GM13976 (cell line): ENCODE measurements at regions not wholly inside any gene's neighbourhood (a gene's known extent, or its start where the extent isn't known, plus 50 kb on each side); places are given as distances from the start of the nearest gene placed in this dataset.

Experiments
- DNase-seq: peaks from one replicate; pipeline ENCODE4 v3.0.0; 2012; ENCODE audit warnings: low spot score
- in situ Hi-C: fragments of 300-500 bp; cut with MboI; formaldehyde crosslinking; loops from one replicate; pipeline ENCODE4 v1.12.0; 2022; ENCODE audit warnings: low sequenced_read_pairs, mixed read lengths, inconsistent platforms; ENCODE audit not compliant: unreplicated experiment
- TF ChIP-seq, protein P1 (sequence below): IDR thresholded peaks from 2 replicates; pipeline ENCODE4 v1.5.1; 2012; ENCODE audit warnings: borderline replicate concordance, mild to moderate bottlenecking; ENCODE audit not compliant: insufficient read depth; ENCODE audit errors: extremely low read depth, missing control alignments, control extremely low read depth

- TF ChIP-seq, protein P1, sequence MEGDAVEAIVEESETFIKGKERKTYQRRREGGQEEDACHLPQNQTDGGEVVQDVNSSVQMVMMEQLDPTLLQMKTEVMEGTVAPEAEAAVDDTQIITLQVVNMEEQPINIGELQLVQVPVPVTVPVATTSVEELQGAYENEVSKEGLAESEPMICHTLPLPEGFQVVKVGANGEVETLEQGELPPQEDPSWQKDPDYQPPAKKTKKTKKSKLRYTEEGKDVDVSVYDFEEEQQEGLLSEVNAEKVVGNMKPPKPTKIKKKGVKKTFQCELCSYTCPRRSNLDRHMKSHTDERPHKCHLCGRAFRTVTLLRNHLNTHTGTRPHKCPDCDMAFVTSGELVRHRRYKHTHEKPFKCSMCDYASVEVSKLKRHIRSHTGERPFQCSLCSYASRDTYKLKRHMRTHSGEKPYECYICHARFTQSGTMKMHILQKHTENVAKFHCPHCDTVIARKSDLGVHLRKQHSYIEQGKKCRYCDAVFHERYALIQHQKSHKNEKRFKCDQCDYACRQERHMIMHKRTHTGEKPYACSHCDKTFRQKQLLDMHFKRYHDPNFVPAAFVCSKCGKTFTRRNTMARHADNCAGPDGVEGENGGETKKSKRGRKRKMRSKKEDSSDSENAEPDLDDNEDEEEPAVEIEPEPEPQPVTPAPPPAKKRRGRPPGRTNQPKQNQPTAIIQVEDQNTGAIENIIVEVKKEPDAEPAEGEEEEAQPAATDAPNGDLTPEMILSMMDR, result no peak
- no peak for DNase-seq
- in situ Hi-C loops, result no loop called here
Measured at GRCh38 chr12:46936042-46936441, 110.2 kb upstream of the SLC38A4 start.

DNA sequence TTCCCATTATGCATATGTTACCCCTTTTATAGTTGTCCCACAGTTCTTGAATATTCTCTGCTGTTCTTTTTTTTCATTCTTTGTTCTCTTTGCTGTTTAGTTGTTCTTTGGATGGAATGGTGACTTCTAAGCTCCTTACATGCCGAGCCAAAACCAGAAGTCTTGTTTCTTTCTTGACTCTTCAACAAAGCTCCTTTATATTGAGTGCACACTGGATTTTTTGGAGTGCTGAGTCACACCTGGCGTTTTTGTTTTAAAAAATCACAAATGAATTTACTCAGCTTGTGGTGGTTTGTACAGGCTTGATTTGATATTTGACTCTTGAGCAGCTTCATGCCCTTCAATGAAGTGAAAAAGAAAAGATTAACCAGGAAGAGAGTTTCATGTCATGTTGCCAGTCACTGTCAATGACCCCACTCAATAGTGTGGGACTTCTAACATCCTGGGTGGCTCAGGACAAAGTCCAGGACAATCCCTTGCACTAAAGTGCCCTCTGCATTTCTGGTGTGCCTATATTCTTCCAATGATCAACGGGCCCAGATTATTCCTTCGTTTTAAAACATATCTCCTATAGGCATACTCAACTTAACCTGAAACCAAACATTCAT, 112.4 kb upstream of the SLC38A4 start:
- DNase-seq, result no peak
- TF ChIP-seq, protein P1, result no peak
- in situ Hi-C loops, result no loop called here

DNA sequence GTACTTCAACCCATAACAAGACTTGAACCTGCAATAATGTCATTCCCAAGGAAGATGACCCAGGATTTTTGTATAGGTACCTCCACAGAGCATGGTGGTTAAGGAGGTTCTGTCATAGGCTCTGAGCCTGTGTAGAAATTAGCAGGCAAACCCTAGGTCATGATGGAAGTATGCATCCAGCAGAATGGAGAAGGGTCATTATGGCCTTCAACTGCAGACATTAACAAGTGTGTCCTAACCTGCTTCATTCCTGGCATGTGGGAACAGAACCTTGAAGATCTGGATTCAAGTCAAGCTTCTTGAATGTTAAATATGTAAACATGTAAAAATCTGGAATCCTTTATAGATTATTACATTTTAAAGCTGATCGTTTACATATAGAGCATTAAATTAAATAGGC, 116.2 kb upstream of the SLC38A4 start:
- TF ChIP-seq, protein P1, result no peak
- DNase-seq, result no peak
- in situ Hi-C loops, result no loop called here

DNA sequence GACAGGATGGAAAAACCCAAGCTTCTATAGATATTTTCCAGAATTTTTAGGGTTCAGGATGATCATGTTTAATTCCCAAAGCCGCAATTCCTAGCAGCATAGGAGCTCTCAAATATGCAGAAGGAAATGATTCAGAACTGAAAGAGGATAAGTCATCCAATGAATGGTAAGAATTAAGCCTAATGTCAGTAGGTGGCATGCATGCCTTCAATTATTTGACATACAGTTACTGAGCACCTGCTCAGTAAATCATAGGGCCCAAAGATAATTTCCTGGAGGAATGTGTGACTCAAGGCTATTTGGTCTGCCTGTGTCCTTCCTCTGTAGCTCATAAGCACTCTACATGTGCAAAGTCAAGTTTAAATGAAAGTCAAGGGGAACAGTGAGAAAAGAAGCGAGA, 116.8 kb upstream of the SLC38A4 start:
- in situ Hi-C loops, result no loop called here
- TF ChIP-seq, protein P1, result no peak
- DNase-seq, result no peak

GRCh38 chr12:46944088-46944487, 118.3 kb upstream of the SLC38A4 start:
- TF ChIP-seq, protein P1, result no peak
- in situ Hi-C loops, result no loop called here
- no peak for DNase-seq

- TF ChIP-seq, protein P1, result no peak
- no peak for DNase-seq
- in situ Hi-C loops, result no loop called here
Measured at GRCh38 chr12:46944771-46945170, 119.0 kb upstream of the SLC38A4 start.
